Duodenal mucosa (tissue), 2 donors: ENCODE measurements at regions not wholly inside any gene's neighbourhood (a gene's known extent, or its start where the extent isn't known, plus 50 kb on each side); places are given as distances from the start of the nearest gene placed in this dataset.
"Not testable (repeated sequence)": the region's sequence is repeated elsewhere in the genome, so short reads cannot be mapped to it uniquely, and the experiment has no call there.

Experiments used
- H3K27ac ChIP-seq: one replicate; pipeline ENCODE4 v1.7.0; 2013; ENCODE audit warnings: low read depth, low read length
- H3K27me3 ChIP-seq, 2 donors: one replicate each; pipeline ENCODE4 v1.7.0; 2013; ENCODE audit warnings: low read length in 2 of 2, control low read depth in 1 of 2; ENCODE audit not compliant: insufficient read depth in 2 of 2, control insufficient read depth in 1 of 2
- H3K36me3 ChIP-seq, 2 donors: one replicate each; pipeline ENCODE4 v1.7.0; 2013; ENCODE audit warnings: low read length in 2 of 2, control low read depth in 1 of 2; ENCODE audit not compliant: insufficient read depth in 2 of 2, control insufficient read depth in 1 of 2
- H3K4me1 ChIP-seq, 2 donors: one replicate each; pipeline ENCODE4 v1.7.0; 2013; ENCODE audit warnings: low read length in 2 of 2, control low read depth in 1 of 2; ENCODE audit not compliant: insufficient read depth in 2 of 2, control insufficient read depth in 1 of 2
- H3K4me3 ChIP-seq, 2 donors: one replicate each; pipeline ENCODE4 v1.7.0; 2013; ENCODE audit warnings: low read length in 2 of 2, low read depth in 1 of 2
- H3K9ac ChIP-seq, 2 donors: one replicate each; pipeline ENCODE4 v1.7.0; 2013; ENCODE audit warnings: low read length in 2 of 2, low read depth in 1 of 2
- H3K9me3 ChIP-seq, 2 donors: one replicate each; pipeline ENCODE4 v1.7.0; 2013; ENCODE audit warnings: low read length in 2 of 2, control low read depth in 1 of 2; ENCODE audit not compliant: control insufficient read depth in 1 of 2

DNA sequence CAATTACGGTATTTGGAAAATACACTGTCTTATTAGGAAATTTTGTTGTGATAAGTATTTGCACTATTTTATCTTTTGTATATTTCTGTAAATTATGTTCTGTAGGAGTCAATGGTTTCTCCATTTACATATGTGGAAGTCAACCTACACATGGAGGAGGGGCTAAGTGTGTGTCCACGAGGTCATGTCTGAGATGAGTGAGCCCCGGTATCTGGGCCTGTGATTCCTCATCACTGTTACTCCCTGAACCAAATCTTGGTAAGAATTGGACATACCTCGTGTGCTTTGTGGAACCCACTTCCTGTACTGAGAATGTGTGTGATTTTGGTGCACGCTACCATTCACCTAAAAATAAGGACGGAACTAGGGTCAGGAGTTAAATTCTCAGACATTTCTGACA is 1105.5 kb downstream of the TMEM121 start:
- Histone ChIP-seq H3K4me3 (no peak overlapping the region), H3K4me1 (no peaks in the 10 kb centered on the region), H3K9me3 (no peaks in the 10 kb centered on the region), H3K36me3 (no peaks in the 10 kb centered on the region), H3K27me3 (peaks cover 0 to 7% of the 10 kb centered on the region in 2 donors), H3K9ac (no peak overlapping the region), H3K27ac (no peak overlapping the region)

DNA sequence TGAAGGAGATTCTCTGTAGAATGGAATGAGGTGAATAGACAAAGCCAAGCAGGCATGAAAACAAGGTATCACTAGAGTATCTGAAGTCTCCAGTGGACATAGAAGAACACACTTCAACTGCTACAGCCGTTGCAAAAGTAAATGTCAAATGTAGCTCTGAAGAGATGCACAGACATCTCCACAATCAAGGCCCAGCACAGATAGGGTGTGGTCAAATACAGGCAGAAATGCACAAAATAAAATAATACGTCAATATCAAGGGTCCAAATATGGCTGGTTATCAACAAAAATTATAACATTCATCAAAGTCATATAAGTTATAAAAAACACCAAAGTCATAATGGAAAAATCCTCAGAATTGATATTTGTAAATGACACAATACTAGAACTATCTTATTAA is 1107.3 kb downstream of the TMEM121 start:
- H3K4me1 ChIP-seq = no peaks in the 10 kb centered on the region
- H3K27me3 ChIP-seq = peaks cover 0 to 7% of the 10 kb centered on the region in 2 donors
- H3K9ac ChIP-seq = no peak overlapping the region
- no peaks in the 10 kb centered on the region for H3K36me3 ChIP-seq
- H3K4me3 ChIP-seq = no peak overlapping the region
- H3K27ac ChIP-seq = no peak overlapping the region
- no peaks in the 10 kb centered on the region for H3K9me3 ChIP-seq

DNA sequence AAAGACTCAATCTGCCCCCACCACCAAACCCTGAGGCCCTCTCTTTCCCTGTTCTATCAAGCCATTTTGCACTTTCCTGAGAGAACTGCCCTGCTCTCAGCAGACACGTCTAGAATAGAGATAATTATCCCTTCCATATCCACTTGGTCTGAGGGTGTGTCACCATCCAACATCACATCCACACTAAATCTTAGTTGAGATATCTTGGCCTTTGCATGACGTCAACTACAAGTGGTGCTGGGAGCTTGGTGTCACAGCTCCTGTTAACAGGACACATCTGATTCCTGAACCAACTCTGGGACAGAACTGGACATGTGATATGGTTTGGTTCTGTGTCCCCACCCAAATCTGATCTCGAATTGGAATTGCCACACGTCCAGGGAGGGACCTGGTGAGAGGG is 1109.2 kb downstream of the TMEM121 start:
- Histone ChIP-seq H3K27me3 (peaks cover 0 to 3% of the 10 kb centered on the region in 2 donors), H3K9me3 (no peaks in the 10 kb centered on the region), H3K27ac (no peak overlapping the region), H3K4me3 (no peak overlapping the region), H3K4me1 (no peaks in the 10 kb centered on the region), H3K36me3 (no peaks in the 10 kb centered on the region), H3K9ac (no peak overlapping the region)

DNA sequence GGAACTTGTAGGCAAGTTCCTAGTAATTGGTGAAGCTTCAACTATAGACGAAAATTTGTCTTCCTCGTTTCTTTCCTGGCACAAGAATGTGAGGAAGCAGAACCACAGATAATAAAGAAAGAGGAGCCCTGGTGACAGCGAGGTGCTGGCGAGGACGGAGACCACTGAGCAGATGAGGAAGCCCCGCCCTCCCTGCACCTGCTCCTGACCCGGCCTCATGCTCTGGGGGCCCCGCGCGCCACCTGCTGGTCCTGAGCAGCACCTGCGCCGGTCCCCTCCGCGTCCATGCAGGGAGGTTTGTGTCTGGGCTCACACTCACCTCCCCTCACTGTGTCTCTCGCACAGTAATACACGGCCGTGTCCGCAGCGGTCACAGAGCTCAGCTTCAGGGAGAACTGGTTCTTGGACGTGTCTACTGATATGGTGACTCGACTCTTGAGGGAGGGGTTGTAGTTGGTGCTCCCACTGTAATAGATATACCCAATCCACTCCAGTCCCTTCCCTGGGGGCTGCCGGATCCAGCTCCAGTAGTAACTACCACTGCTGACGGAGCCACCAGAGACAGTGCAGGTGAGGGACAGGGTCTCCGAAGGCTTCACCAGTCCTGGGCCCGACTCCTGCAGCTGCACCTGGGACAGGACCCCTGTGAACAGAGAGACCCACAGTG is 1112.5 kb downstream of the TMEM121 start:
- H3K27ac ChIP-seq, H3K4me3 ChIP-seq, H3K4me1 ChIP-seq, H3K36me3 ChIP-seq, H3K9ac ChIP-seq, H3K9me3 ChIP-seq, H3K27me3 ChIP-seq: not testable (repeated sequence)

DNA sequence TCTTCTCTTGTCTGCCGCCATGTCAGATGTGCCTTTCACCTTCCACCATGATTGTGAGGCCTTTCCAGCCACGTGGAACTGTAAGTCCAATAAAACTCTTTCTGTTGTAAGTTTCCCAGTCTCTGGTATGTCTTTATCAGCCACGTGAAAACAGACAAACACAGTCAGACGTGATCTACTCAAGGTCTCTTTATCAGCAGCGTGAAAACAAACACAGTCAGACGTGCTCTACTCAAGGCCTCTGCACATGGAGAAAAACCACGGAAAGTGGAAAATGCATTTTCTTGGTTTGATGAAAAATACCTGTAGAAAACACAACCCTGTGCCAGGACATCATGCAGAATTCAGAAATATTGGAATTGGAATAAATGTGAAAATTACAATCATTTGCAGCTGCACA is 1115.7 kb downstream of the TMEM121 start:
- H3K4me1 ChIP-seq = no peaks in the 10 kb centered on the region
- no peaks in the 10 kb centered on the region for H3K9me3 ChIP-seq
- H3K9ac ChIP-seq = no peak overlapping the region
- no peak overlapping the region for H3K4me3 ChIP-seq
- no peaks in the 10 kb centered on the region for H3K27me3 ChIP-seq
- no peaks in the 10 kb centered on the region for H3K36me3 ChIP-seq
- H3K27ac ChIP-seq = no peak overlapping the region

DNA sequence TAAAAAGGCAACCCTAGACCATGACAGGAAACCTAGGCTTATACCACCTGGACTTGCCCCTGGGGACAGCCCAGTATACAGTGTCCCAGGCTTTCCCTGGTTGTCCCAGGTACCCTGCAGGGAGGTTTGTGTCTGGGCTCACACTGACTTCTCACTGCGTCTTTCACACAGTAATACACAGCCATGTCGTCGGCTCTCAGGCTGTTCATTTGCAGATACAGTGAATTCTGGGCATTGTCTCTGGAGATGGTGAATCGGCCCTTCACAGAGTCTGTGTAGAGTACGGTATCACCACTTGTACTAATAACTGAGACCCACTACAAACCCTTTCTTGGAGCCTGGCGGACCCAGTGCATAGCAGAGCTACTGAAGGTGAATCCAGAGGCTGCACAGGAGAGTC is 1116.6 kb downstream of the TMEM121 start:
- not testable (repeated sequence) for H3K4me3 ChIP-seq, H3K4me1 ChIP-seq, H3K9ac ChIP-seq, H3K9me3 ChIP-seq, H3K27ac ChIP-seq, H3K27me3 ChIP-seq, H3K36me3 ChIP-seq

DNA sequence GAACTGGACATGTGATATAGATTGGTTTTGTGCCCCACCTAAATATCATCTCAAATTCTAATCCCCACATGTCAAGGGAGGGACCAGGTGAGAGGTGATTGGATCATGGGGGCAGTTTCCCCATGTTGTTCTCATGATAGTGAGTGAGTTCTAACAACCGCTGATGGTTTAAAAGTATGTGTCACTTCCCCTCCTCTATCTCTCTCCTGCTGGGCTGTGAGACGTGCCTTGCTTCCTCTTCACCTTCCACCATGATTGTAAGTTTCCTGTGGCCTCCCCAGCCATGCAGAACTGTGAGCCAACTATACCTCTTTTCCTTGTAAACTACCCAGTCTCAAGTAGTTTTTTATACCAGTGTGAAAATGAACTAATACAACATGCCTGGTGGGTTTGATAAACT is 1122.5 kb downstream of the TMEM121 start:
- not testable (repeated sequence) for H3K9me3 ChIP-seq, H3K4me3 ChIP-seq, H3K36me3 ChIP-seq, H3K27me3 ChIP-seq, H3K9ac ChIP-seq, H3K27ac ChIP-seq, H3K4me1 ChIP-seq

DNA sequence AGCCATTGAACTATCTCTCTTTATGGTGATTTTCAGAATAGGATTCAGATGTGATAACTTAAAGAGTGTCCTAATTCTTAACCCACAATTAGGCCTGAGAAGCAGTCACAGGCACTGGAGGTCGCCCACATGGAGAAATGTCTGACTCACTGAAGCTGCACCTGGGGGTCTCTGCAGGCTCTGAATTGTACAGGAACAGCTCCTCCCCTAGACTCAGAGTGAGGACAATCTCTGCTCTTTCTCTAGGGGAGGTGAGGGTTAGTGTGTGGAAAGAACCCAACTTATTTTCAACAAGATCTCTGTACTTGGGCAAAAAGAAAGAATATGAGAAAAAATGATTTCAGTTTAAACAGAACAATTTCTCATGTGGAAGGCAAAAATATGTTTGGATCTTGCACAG is 1124.6 kb downstream of the TMEM121 start:
- Histone ChIP-seq H3K36me3 (no peaks in the 10 kb centered on the region), H3K9me3 (no peaks in the 10 kb centered on the region), H3K4me3 (no peak overlapping the region), H3K4me1 (no peaks in the 10 kb centered on the region), H3K27ac (no peak overlapping the region), H3K9ac (no peak overlapping the region), H3K27me3 (peaks cover 0 to 3% of the 10 kb centered on the region in 2 donors)

DNA sequence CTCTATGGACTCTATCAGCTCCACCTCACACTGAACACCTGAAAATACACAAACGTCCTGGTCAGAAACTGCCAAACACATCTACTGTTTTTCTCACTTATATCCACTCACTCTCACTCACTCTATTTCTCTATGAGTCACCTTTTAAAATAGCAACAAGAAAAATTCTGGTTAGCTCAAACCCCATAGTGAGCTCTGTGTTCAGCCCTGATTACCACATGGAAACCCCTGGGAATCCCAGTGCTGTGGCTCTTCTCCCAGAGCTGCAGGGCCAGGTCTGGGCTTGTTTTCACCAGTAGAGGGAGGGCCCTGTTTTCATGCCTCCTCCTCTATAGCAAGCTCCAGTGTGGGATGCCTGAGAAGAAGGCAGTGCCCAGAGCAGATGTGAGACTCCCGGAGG is 1126.1 kb downstream of the TMEM121 start:
- no peaks in the 10 kb centered on the region for H3K4me1 ChIP-seq
- H3K4me3 ChIP-seq = no peak overlapping the region
- no peaks in the 10 kb centered on the region for H3K9me3 ChIP-seq
- no peak overlapping the region for H3K27ac ChIP-seq
- no peak overlapping the region for H3K9ac ChIP-seq
- no peaks in the 10 kb centered on the region for H3K36me3 ChIP-seq
- H3K27me3 ChIP-seq = peaks cover 0 to 3% of the 10 kb centered on the region in 2 donors

DNA sequence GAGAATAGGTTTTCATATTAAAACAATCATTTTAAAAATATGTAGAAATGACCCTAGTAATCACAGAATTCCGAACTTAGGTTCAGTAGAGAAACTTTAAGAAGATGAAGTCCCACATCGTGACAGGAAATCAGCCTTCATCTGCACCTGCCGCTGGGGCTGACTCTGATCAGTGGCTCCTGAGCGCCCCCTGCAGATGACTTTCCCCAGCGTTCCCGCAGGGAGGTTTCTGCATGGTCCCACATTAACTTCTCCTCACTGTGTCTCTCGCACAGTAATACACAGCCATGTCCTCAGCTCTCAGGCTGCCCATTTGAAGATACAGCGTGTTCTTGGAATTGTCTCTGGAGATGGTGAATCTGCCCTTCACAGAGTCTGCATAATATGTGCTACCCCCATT is 1131.1 kb downstream of the TMEM121 start:
- Histone ChIP-seq H3K36me3 (no peaks in the 10 kb centered on the region), H3K4me1 (no peaks in the 10 kb centered on the region), H3K4me3 (no peak overlapping the region), H3K9me3 (no peaks in the 10 kb centered on the region), H3K27ac (no peak overlapping the region), H3K9ac (no peak overlapping the region), H3K27me3 (no peaks in the 10 kb centered on the region)
